ENCODE measurements at regions not wholly inside any gene's neighbourhood (a gene's known extent, or its start where the extent isn't known, plus 50 kb on each side); places are given as distances from the start of the nearest gene placed in this dataset.

- TF ChIP-seq POLR2A (IDR thresholded peaks at IDR 0.05; ENCODE audit: low read depth, low read length) (no peak), CTCF (IDR thresholded peaks at IDR 0.05; ENCODE audit: extremely low read depth in 1 of 2, insufficient read depth in 1 of 2, low read depth in 1 of 2, low read length in 2 of 2) (no peak), MYC (IDR thresholded peaks at IDR 0.05; ENCODE audit: low read depth, low read length) (no peak), POLR2AphosphoS5 (IDR thresholded peaks at IDR 0.05; ENCODE audit: insufficient read depth, low read depth, low read length) (no peak), EZH2 (IDR thresholded peaks at IDR 0.05; ENCODE audit: borderline replicate concordance, low read depth, low read length, severe bottlenecking) (no peak), MAX (IDR thresholded peaks at IDR 0.05; ENCODE audit: insufficient read depth, insufficient read length) (no peak), FOS (IDR thresholded peaks at IDR 0.05; ENCODE audit: borderline replicate concordance, insufficient read depth, low read length) (no peak), JUN (IDR thresholded peaks at IDR 0.05; ENCODE audit: borderline replicate concordance, insufficient read depth, insufficient read length, low read depth) (no peak), GATA2 (IDR thresholded peaks at IDR 0.05; ENCODE audit: insufficient read depth, insufficient read length, low read depth, low read length) (no peak)
Measured at GRCh38 chr9:129280236-129280622, 102.2 kb upstream of the IER5L start.

All from endothelial cell of umbilical vein (primary cell).